ENCODE measurements at regions not wholly inside any gene's neighbourhood (a gene's known extent, or its start where the extent isn't known, plus 50 kb on each side); places are given as distances from the start of the nearest gene placed in this dataset.

DNA sequence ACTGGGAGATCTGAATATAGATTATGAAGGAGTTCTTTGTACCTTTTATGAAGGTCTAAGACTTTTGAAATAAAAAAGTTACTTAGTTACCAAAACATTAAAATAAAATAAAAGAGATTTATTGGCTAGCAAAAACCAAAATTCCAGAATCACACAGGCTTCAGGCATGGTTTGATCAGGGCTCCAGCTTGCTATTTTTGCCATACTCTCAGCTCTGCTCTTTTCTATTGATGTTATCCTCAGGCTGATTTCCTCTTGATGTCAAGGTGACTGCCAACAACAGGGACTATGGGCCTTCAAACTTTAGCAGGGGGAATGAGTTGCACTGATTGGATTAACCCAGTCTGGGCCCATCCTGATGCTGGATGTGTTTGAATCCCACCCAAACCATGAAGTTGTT is 174.1 kb downstream of the TFCP2L1 start:
- TF ChIP-seq, protein P1, sequence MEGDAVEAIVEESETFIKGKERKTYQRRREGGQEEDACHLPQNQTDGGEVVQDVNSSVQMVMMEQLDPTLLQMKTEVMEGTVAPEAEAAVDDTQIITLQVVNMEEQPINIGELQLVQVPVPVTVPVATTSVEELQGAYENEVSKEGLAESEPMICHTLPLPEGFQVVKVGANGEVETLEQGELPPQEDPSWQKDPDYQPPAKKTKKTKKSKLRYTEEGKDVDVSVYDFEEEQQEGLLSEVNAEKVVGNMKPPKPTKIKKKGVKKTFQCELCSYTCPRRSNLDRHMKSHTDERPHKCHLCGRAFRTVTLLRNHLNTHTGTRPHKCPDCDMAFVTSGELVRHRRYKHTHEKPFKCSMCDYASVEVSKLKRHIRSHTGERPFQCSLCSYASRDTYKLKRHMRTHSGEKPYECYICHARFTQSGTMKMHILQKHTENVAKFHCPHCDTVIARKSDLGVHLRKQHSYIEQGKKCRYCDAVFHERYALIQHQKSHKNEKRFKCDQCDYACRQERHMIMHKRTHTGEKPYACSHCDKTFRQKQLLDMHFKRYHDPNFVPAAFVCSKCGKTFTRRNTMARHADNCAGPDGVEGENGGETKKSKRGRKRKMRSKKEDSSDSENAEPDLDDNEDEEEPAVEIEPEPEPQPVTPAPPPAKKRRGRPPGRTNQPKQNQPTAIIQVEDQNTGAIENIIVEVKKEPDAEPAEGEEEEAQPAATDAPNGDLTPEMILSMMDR (IDR thresholded peaks at IDR 0.05; ENCODE audit: low read depth, low read length), result no peak
- H3K27me3 ChIP-seq (ENCODE audit: insufficient read depth, low read depth, severe bottlenecking), result no peaks in the 10 kb centered on the region
- no peaks in the 10 kb centered on the region for H3K36me3 ChIP-seq

DNA sequence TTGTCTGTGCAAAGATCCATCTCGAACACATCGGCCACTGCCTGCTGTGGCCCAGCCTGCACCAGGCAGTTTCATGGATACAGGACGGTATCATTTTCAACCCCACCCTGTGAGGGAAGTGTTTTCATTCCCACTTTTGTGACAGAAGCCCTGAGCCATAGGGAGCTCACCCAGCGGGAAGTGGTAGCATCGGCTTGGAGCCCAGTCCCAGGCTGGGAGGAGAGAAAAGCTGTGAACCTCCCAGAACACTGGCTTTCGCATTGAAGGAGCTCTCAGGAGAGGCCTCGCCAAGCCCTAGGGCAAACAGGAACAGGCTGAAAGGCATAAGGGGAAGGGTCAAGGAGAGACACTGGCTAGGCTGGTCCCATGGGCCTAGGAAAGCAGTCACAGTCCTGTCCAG is 166.1 kb downstream of the TFCP2L1 start:
- H3K27ac ChIP-seq, result no peak overlapping the region
- H3K9me3 ChIP-seq (ENCODE audit: severe bottlenecking), result no peaks in the 10 kb centered on the region

More for the DNA sequence above, 174.1 kb downstream of the TFCP2L1 start:
- no peak for DNase-seq
- Histone ChIP-seq H3K9me3 (ENCODE audit: severe bottlenecking) (no peaks in the 10 kb centered on the region), H3K27ac (no peak overlapping the region), H3K4me3 (ENCODE audit: low read depth, low read length) (no peak overlapping the region)

DNA sequence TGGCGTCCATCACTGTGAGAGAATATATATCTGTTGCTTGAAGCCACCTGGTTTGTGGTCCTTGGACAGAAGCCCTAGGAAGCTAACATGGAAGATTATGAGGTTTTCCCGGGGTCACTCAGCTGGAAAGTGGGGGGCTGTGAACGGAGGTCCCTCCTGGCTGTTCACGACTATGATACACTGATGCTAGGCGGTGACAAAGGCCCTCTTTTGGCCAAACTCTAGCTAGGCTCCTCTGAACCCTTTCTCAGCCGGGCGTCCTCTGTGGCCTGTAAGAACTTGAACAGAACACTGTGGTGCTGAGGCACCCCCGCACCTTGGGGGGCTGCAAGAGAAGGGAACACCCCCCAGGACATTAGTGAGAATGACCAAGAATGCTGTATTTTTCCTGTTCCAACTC is 164.6 kb downstream of the TFCP2L1 start:
- H3K36me3 ChIP-seq, result no peaks in the 10 kb centered on the region
- H3K9me3 ChIP-seq (ENCODE audit: severe bottlenecking), result no peaks in the 10 kb centered on the region
- H3K27me3 ChIP-seq (ENCODE audit: insufficient read depth, low read depth, severe bottlenecking), result no peaks in the 10 kb centered on the region
- no peak for DNase-seq
- no peak overlapping the region for H3K4me3 ChIP-seq (ENCODE audit: low read depth, low read length)
- TF ChIP-seq, protein P1 (IDR thresholded peaks at IDR 0.05; ENCODE audit: low read depth, low read length), result no peak
- no peak overlapping the region for H3K27ac ChIP-seq

More for the DNA sequence above, 166.1 kb downstream of the TFCP2L1 start:
- Histone ChIP-seq H3K36me3 (no peaks in the 10 kb centered on the region), H3K27me3 (ENCODE audit: insufficient read depth, low read depth, severe bottlenecking) (no peaks in the 10 kb centered on the region), H3K4me3 (ENCODE audit: low read depth, low read length) (no peak overlapping the region)
- no peak for DNase-seq
- TF ChIP-seq, protein P1 (IDR thresholded peaks at IDR 0.05; ENCODE audit: low read depth, low read length), result no peak

DNA sequence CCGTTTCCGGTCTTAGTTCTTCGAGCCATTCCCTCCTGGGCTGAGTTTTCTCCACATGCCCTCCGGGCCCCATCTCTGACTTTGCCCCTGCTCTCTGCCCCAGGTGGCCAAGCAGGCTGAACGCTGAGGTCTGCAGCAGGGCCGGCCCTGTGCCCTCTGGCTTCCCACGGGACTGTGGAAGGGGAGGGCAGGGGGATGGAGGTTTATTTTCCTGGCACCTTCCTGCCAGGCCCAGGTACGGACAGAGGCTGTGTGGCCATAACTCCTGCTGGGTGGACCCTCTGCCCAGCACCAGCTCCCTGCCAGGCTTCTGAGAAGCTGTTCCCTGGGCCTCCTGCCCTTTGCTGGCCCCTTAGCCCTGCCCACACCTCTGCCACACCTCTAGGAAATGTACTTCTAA is 164.0 kb downstream of the TFCP2L1 start:
- H3K27ac ChIP-seq, result no peak overlapping the region
- no peak for DNase-seq
- no peaks in the 10 kb centered on the region for H3K27me3 ChIP-seq (ENCODE audit: insufficient read depth, low read depth, severe bottlenecking)
- no peaks in the 10 kb centered on the region for H3K36me3 ChIP-seq
- TF ChIP-seq, protein P1 (IDR thresholded peaks at IDR 0.05; ENCODE audit: low read depth, low read length), result no peak
- H3K9me3 ChIP-seq (ENCODE audit: severe bottlenecking), result no peaks in the 10 kb centered on the region
- H3K4me3 ChIP-seq (ENCODE audit: low read depth, low read length), result no peak overlapping the region

DNA sequence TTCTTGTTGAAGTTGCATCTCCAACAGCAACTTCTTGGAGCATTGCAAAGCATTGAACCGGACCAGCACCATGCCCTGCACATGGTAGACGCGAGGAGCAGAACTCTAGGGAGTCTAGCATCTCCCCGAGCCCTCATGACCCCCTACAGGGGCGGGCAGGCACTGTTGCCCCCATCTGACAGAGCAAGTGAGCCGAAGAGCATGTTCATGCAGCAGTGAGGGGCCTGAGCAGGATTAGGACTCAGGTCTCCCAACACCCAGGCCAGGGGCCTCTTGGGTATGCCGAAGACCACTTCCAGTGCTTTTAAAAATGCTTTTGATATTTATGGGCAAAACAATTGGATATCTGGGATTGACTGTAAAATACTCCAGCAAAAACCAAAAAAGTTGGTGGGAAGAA is 163.3 kb downstream of the TFCP2L1 start:
- Histone ChIP-seq H3K27ac (no peak overlapping the region), H3K36me3 (no peaks in the 10 kb centered on the region), H3K9me3 (ENCODE audit: severe bottlenecking) (no peaks in the 10 kb centered on the region), H3K27me3 (ENCODE audit: insufficient read depth, low read depth, severe bottlenecking) (no peaks in the 10 kb centered on the region), H3K4me3 (ENCODE audit: low read depth, low read length) (no peak overlapping the region)
- TF ChIP-seq, protein P1 (IDR thresholded peaks at IDR 0.05; ENCODE audit: low read depth, low read length), result no peak
- DNase-seq, result no peak

DNA sequence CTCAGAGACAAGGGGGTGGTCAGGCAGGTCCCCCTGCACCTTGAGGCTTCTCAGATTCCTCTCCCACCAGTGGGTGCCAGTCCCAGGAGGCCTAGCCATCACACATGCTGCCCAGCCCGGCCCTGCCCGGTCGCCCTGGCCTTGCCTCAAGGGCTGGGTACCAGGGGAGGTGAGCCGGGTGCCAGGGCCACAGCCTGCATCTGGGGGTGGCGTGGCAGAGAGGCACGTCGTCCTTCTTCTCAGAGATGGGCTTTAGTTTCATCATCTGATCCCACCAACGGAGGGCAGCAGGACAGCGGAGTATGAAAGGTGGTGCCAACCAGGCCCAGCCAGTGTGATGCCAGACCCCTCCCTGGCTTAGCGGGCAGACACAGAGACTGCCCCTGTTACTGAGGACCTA is 161.7 kb downstream of the TFCP2L1 start:
- TF ChIP-seq, protein P1 (IDR thresholded peaks at IDR 0.05; ENCODE audit: low read depth, low read length), result no peak
- H3K27me3 ChIP-seq (ENCODE audit: insufficient read depth, low read depth, severe bottlenecking), result no peaks in the 10 kb centered on the region
- no peak for DNase-seq
- no peaks in the 10 kb centered on the region for H3K36me3 ChIP-seq
- H3K4me3 ChIP-seq (ENCODE audit: low read depth, low read length), result no peak overlapping the region
- H3K27ac ChIP-seq, result no peak overlapping the region
- H3K9me3 ChIP-seq (ENCODE audit: severe bottlenecking), result no peaks in the 10 kb centered on the region
